Psoas muscle (tissue), 7 donors: ENCODE measurements at regions not wholly inside any gene's neighbourhood (a gene's known extent, or its start where the extent isn't known, plus 50 kb on each side); places are given as distances from the start of the nearest gene placed in this dataset.

Source experiments
- ATAC-seq, 4 donors: fragments of 200-7000 bp; cut with Tn5 transposase; one replicate each; pipeline ENCODE4 v1.9.1; 2020; ENCODE audit warnings: moderate library complexity in 3 of 4, mild to moderate bottlenecking in 2 of 4
- DNase-seq, 2 donors: peaks; one replicate each; pipeline ENCODE4 v3.0.0-alpha.2; 2020
- H3K27ac ChIP-seq: fragments of 200-600 bp; one replicate; pipeline ENCODE4 v1.8.0; 2022
- H3K27me3 ChIP-seq, 3 donors: fragments of 200-600 bp in 1 of 3; one replicate each; pipeline versions ENCODE4 v1.6.1 to v1.8.0; 2013 to 2022; ENCODE audit warnings: low read length in 2 of 3, mild to moderate bottlenecking in 2 of 3, moderate library complexity in 1 of 3; ENCODE audit not compliant: insufficient read depth in 3 of 3
- H3K36me3 ChIP-seq, 2 donors: fragments of 200-600 bp in 1 of 2; one replicate each; pipeline versions ENCODE4 v1.6.1 to v1.8.0; 2013 to 2022; ENCODE audit warnings: low read depth in 1 of 2, mild to moderate bottlenecking in 1 of 2, moderate library complexity in 1 of 2; ENCODE audit not compliant: insufficient read depth in 1 of 2
- H3K4me1 ChIP-seq: fragments of 200-600 bp; one replicate; pipeline ENCODE4 v1.8.0; 2022
- H3K4me3 ChIP-seq: fragments of 200-600 bp; one replicate; pipeline ENCODE4 v1.8.0; 2022; ENCODE audit warnings: mild to moderate bottlenecking
- H3K9me3 ChIP-seq: fragments of 200-600 bp; one replicate; pipeline ENCODE4 v1.8.0; 2022
- CTCF ChIP-seq: fragments of 200-600 bp; IDR thresholded peaks from one replicate; pipeline ENCODE4 v1.8.0; 2022; ENCODE audit warnings: antibody characterized with exemption
- WGBS, 3 donors: extraction: QIAGEN DNeasy Blood & Tissue Kit; methylation state at CpG; one replicate each; pipeline versions ENCODE4 v1.1.6 to v1.1.7; 2013; 5-methylcytosine and 5-hydroxymethylcytosine counted together
- intact Hi-C, 2 donors: fragments of 100-400 bp; cut with DNase I; formaldehyde crosslinking; loops; one replicate each; pipeline versions ENCODE4 v1.11.0 to v1.14.2; 2022
- donor health status: healthy with polysubstance abuse.
- donor health status: DM: no; HTN: no; CAD: no; lungs with moderate emphysema.
- donor health status: Bipolar disorder and iron deficiency.
- donor health status: healthy.
- donor health status: DM: yes; HTN: yes; CAD: no.
- donor health status: DM: no; HTN: no; CAD: no.
- donor health status: DM: yes; HTN: yes; CAD: no.

GRCh38 chr4:154143720-154144119 lies 347.9 kb downstream of the DCHS2 start:
- ATAC-seq (no peak), DNase-seq (no peak)
- intact Hi-C loops: no loop called here
- no peaks in the 10 kb centered on the region for H3K27me3 ChIP-seq
- H3K9me3 ChIP-seq: no peaks in the 10 kb centered on the region
- no peak for TF ChIP-seq CTCF
- no peaks in the 10 kb centered on the region for H3K4me1 ChIP-seq
- WGBS, 3 donors: 83 to 85% (median 83%) methylated on average over 6 of the region's 6 CpGs
- no peak overlapping the region for H3K4me3 ChIP-seq
- no peak overlapping the region for H3K27ac ChIP-seq
- H3K36me3 ChIP-seq: no peaks in the 10 kb centered on the region

- TF ChIP-seq CTCF: no peak
- WGBS, 3 donors: 77 to 81% (median 78%) methylated on average over 2 of the region's 2 CpGs
- no peak for DNase-seq
- no peaks in the 10 kb centered on the region for H3K36me3 ChIP-seq
- no peak for ATAC-seq
- H3K27ac ChIP-seq: no peak overlapping the region
- no peaks in the 10 kb centered on the region for H3K4me1 ChIP-seq
- intact Hi-C loops: no loop called here
- H3K4me3 ChIP-seq: no peak overlapping the region
- H3K27me3 ChIP-seq: no peaks in the 10 kb centered on the region
- H3K9me3 ChIP-seq: no peaks in the 10 kb centered on the region
Measured at GRCh38 chr4:154142664-154143063, 348.9 kb downstream of the DCHS2 start.

GRCh38 chr4:154140869-154141268 lies 350.7 kb downstream of the DCHS2 start:
- ATAC-seq (no peak), DNase-seq (no peak)
- H3K4me1 ChIP-seq: no peaks in the 10 kb centered on the region
- no peak overlapping the region for H3K4me3 ChIP-seq
- intact Hi-C loops: no loop called here
- no peak for TF ChIP-seq CTCF
- 56 to 72% (median 65%) methylated on average over 3 of the region's 3 CpGs for WGBS, 3 donors
- no peak overlapping the region for H3K27ac ChIP-seq
- H3K9me3 ChIP-seq: no peaks in the 10 kb centered on the region
- H3K27me3 ChIP-seq: no peaks in the 10 kb centered on the region
- H3K36me3 ChIP-seq: no peaks in the 10 kb centered on the region

GRCh38 chr4:154137320-154137905 lies 348.5 kb upstream of the SFRP2 start:
- no peaks in the 10 kb centered on the region for H3K9me3 ChIP-seq
- H3K36me3 ChIP-seq: no peaks in the 10 kb centered on the region
- no peak for DNase-seq
- no peak for ATAC-seq
- H3K27me3 ChIP-seq: no peaks in the 10 kb centered on the region
- H3K4me1 ChIP-seq: no peaks in the 10 kb centered on the region
- H3K4me3 ChIP-seq: no peak overlapping the region
- intact Hi-C loops: no loop called here
- no peak overlapping the region for H3K27ac ChIP-seq
- WGBS, 3 donors: 50 to 54% (median 53%) methylated on average over 3 of the region's 3 CpGs
- TF ChIP-seq CTCF: no peak

GRCh38 chr4:154135576-154135975 lies 346.7 kb upstream of the SFRP2 start:
- 92 to 94% (median 93%) methylated on average over 18 of the region's 18 CpGs for WGBS, 3 donors
- ATAC-seq (no peak), DNase-seq (no peak)
- TF ChIP-seq CTCF: no peak
- Histone ChIP-seq H3K4me1 (no peaks in the 10 kb centered on the region), H3K27ac (no peak overlapping the region), H3K36me3 (no peaks in the 10 kb centered on the region), H3K4me3 (no peak overlapping the region), H3K27me3 (no peaks in the 10 kb centered on the region), H3K9me3 (no peaks in the 10 kb centered on the region)
- intact Hi-C loops: no loop called here
